ENCODE measurements at regions not wholly inside any gene's neighbourhood (a gene's known extent, or its start where the extent isn't known, plus 50 kb on each side); places are given as distances from the start of the nearest gene placed in this dataset.

DNA sequence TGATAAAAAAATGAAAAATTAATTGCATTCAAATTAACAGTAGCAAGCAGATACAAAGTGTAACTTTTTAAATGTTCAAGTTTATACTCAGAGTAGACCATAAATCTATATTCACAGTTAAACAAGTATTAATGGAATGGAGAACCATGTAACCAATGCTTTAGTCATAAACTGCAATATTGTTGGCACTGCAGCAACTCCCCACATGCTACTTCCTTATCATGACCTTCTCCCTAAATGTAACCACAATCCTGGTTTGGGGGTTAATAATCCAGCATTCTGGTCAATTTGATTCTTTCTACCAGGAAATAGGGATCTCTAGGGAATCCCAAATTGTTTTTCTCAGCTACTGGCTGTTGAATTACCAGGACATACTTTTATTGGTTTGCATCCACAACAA lies 223.9 kb upstream of the DCAF8L1 start:
- Histone ChIP-seq H4K91ac (ENCODE audit: low read length) (no peak overlapping the region), H3K36me3 (ENCODE audit: control insufficient read depth in 1 of 2, insufficient read depth in 2 of 2, low read depth in 1 of 2, low read length in 2 of 2) (no peaks in the 10 kb centered on the region), H2BK12ac (ENCODE audit: low read length in 2 of 2) (no peak overlapping the region), H3K18ac (ENCODE audit: low read depth in 1 of 2, low read length in 2 of 2) (no peak overlapping the region), H2BK15ac (ENCODE audit: low read depth, poor library complexity, severe bottlenecking) (no peak overlapping the region), H3K4me1 (ENCODE audit: control insufficient read depth, insufficient read depth, low read depth, low read length) (no peaks in the 10 kb centered on the region), H3K4me3 (ENCODE audit: insufficient read depth in 1 of 2, low read depth in 1 of 2, low read length in 2 of 2) (no peak overlapping the region), H2BK5ac (ENCODE audit: low read depth, low read length, poor library complexity, severe bottlenecking) (no peak overlapping the region), H3K79me1 (replicated peaks; ENCODE audit: low read length, poor library complexity, severe bottlenecking) (no peaks in the 10 kb centered on the region), H3K14ac (ENCODE audit: low read length in 2 of 2) (no peak overlapping the region), H4K8ac (ENCODE audit: low read length) (no peak overlapping the region), H3K4me2 (ENCODE audit: low read length, poor library complexity, severe bottlenecking) (no peak overlapping the region), H2AK5ac (ENCODE audit: low read length, severe bottlenecking) (no peak overlapping the region), H3K9me3 (ENCODE audit: control insufficient read depth, low read length) (no peaks in the 10 kb centered on the region), H2AFZ (ENCODE audit: low read depth, low read length) (no peak overlapping the region), H3K23ac (ENCODE audit: low read length in 2 of 2) (no peak overlapping the region), H3K4ac (ENCODE audit: low read depth in 1 of 2, low read length in 2 of 2) (no peak overlapping the region), H2BK120ac (ENCODE audit: low read depth, low read length) (no peak overlapping the region), H3K27ac (ENCODE audit: low read length, poor library complexity, severe bottlenecking) (no peak overlapping the region), H3K27me3 (ENCODE audit: control insufficient read depth in 1 of 2, insufficient read depth in 1 of 2, low read length in 2 of 2) (no peaks in the 10 kb centered on the region), H3K9ac (ENCODE audit: low read length) (no peak overlapping the region)
- DNase-seq: no peak

DNA sequence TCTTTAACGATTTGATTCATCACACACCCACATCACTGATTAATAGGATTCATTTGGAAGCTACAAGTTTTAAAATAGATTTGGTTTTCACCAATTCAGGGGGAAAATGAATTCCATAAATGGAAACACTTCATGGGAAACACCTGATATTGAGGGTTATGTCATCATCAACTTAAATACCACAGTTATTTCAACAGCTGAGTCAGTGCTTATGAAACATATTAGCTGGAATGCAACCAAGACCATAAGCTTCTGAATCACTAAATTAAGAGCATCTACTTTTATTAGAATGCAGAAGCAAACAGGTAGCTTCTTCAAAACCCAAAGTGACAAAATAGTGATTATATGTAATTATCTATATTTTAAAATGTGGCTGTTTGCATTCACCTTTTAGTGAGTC lies 207.8 kb upstream of the DCAF8L1 start:
- Histone ChIP-seq H3K9ac (ENCODE audit: low read length) (no peak overlapping the region), H3K18ac (ENCODE audit: low read depth in 1 of 2, low read length in 2 of 2) (no peak overlapping the region), H3K27ac (ENCODE audit: low read length, poor library complexity, severe bottlenecking) (no peak overlapping the region), H3K4me1 (ENCODE audit: control insufficient read depth, insufficient read depth, low read depth, low read length) (no peaks in the 10 kb centered on the region), H2AK5ac (ENCODE audit: low read length, severe bottlenecking) (no peak overlapping the region), H4K91ac (ENCODE audit: low read length) (no peak overlapping the region), H3K4me3 (ENCODE audit: insufficient read depth in 1 of 2, low read depth in 1 of 2, low read length in 2 of 2) (no peak overlapping the region), H2BK15ac (ENCODE audit: low read depth, poor library complexity, severe bottlenecking) (no peak overlapping the region), H3K4me2 (ENCODE audit: low read length, poor library complexity, severe bottlenecking) (no peak overlapping the region), H4K8ac (ENCODE audit: low read length) (no peak overlapping the region), H2BK5ac (ENCODE audit: low read depth, low read length, poor library complexity, severe bottlenecking) (no peak overlapping the region), H3K4ac (ENCODE audit: low read depth in 1 of 2, low read length in 2 of 2) (no peak overlapping the region), H3K27me3 (ENCODE audit: control insufficient read depth in 1 of 2, insufficient read depth in 1 of 2, low read length in 2 of 2) (no peaks in the 10 kb centered on the region), H2BK120ac (ENCODE audit: low read depth, low read length) (no peak overlapping the region), H3K14ac (ENCODE audit: low read length in 2 of 2) (no peak overlapping the region), H3K79me1 (replicated peaks; ENCODE audit: low read length, poor library complexity, severe bottlenecking) (no peaks in the 10 kb centered on the region), H3K23ac (ENCODE audit: low read length in 2 of 2) (no peak overlapping the region), H2BK12ac (ENCODE audit: low read length in 2 of 2) (no peak overlapping the region), H3K9me3 (ENCODE audit: control insufficient read depth, low read length) (no peaks in the 10 kb centered on the region), H3K36me3 (ENCODE audit: control insufficient read depth in 1 of 2, insufficient read depth in 2 of 2, low read depth in 1 of 2, low read length in 2 of 2) (no peaks in the 10 kb centered on the region), H2AFZ (ENCODE audit: low read depth, low read length) (no peak overlapping the region)
- WGBS: no CpG with 5 or more reads among the region's 1 CpG
- peak; percentile 18 for DNase-seq

- Histone ChIP-seq H3K14ac (ENCODE audit: low read length in 2 of 2) (no peak overlapping the region), H3K9ac (ENCODE audit: low read length) (no peak overlapping the region), H4K8ac (ENCODE audit: low read length) (no peak overlapping the region), H2BK120ac (ENCODE audit: low read depth, low read length) (no peak overlapping the region), H3K36me3 (ENCODE audit: control insufficient read depth in 1 of 2, insufficient read depth in 2 of 2, low read depth in 1 of 2, low read length in 2 of 2) (no peaks in the 10 kb centered on the region), H2BK12ac (ENCODE audit: low read length in 2 of 2) (no peak overlapping the region), H3K4ac (ENCODE audit: low read depth in 1 of 2, low read length in 2 of 2) (no peak overlapping the region), H2AK5ac (ENCODE audit: low read length, severe bottlenecking) (no peak overlapping the region), H2AFZ (ENCODE audit: low read depth, low read length) (no peak overlapping the region), H3K79me1 (replicated peaks; ENCODE audit: low read length, poor library complexity, severe bottlenecking) (no peaks in the 10 kb centered on the region), H3K4me3 (ENCODE audit: insufficient read depth in 1 of 2, low read depth in 1 of 2, low read length in 2 of 2) (no peak overlapping the region), H3K9me3 (ENCODE audit: control insufficient read depth, low read length) (no peaks in the 10 kb centered on the region), H3K23ac (ENCODE audit: low read length in 2 of 2) (no peak overlapping the region), H3K4me2 (ENCODE audit: low read length, poor library complexity, severe bottlenecking) (no peak overlapping the region), H3K18ac (ENCODE audit: low read depth in 1 of 2, low read length in 2 of 2) (no peak overlapping the region), H3K27me3 (ENCODE audit: control insufficient read depth in 1 of 2, insufficient read depth in 1 of 2, low read length in 2 of 2) (no peaks in the 10 kb centered on the region), H4K91ac (ENCODE audit: low read length) (no peak overlapping the region), H2BK5ac (ENCODE audit: low read depth, low read length, poor library complexity, severe bottlenecking) (no peak overlapping the region), H3K27ac (ENCODE audit: low read length, poor library complexity, severe bottlenecking) (peak overlapping the region; percentile 18), H2BK15ac (ENCODE audit: low read depth, poor library complexity, severe bottlenecking) (no peak overlapping the region), H3K4me1 (ENCODE audit: control insufficient read depth, insufficient read depth, low read depth, low read length) (no peaks in the 10 kb centered on the region)
- WGBS: no CpG with 5 or more reads among the region's 1 CpG
- no peak for DNase-seq
These were observed 207.3 kb upstream of the DCAF8L1 start for GRCh38 chrX:28188526-28188925.

DNA sequence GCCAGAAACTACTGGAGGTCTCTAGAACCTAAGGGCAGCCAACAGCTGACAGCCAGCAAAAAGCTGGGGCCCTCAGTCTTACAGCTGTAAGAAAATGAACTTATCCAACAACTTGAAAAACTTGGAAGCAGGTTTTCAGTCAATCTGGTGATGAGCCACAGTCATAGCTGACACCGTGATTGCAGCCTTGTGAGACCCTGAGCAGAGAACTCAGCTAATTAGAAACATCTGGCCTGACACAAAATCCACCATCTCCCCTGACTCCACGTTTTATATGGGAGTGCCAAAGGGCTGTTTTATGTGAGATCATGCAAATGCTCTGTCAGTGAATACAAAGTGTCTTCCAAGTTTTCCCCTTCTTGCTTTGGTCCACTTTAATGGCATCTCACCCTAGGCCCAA lies 198.8 kb upstream of the DCAF8L1 start:
- Histone ChIP-seq H3K4ac (ENCODE audit: low read depth in 1 of 2, low read length in 2 of 2) (no peak overlapping the region), H4K91ac (ENCODE audit: low read length) (no peak overlapping the region), H2BK12ac (ENCODE audit: low read length in 2 of 2) (no peak overlapping the region), H2AK5ac (ENCODE audit: low read length, severe bottlenecking) (no peak overlapping the region), H3K4me1 (ENCODE audit: control insufficient read depth, insufficient read depth, low read depth, low read length) (no peaks in the 10 kb centered on the region), H3K23ac (ENCODE audit: low read length in 2 of 2) (no peak overlapping the region), H3K27me3 (ENCODE audit: control insufficient read depth in 1 of 2, insufficient read depth in 1 of 2, low read length in 2 of 2) (no peaks in the 10 kb centered on the region), H3K9me3 (ENCODE audit: control insufficient read depth, low read length) (no peaks in the 10 kb centered on the region), H2AFZ (ENCODE audit: low read depth, low read length) (no peak overlapping the region), H3K14ac (ENCODE audit: low read length in 2 of 2) (no peak overlapping the region), H2BK5ac (ENCODE audit: low read depth, low read length, poor library complexity, severe bottlenecking) (no peak overlapping the region), H2BK120ac (ENCODE audit: low read depth, low read length) (no peak overlapping the region), H3K36me3 (ENCODE audit: control insufficient read depth in 1 of 2, insufficient read depth in 2 of 2, low read depth in 1 of 2, low read length in 2 of 2) (no peaks in the 10 kb centered on the region), H3K9ac (ENCODE audit: low read length) (no peak overlapping the region), H3K27ac (ENCODE audit: low read length, poor library complexity, severe bottlenecking) (no peak overlapping the region), H3K4me2 (ENCODE audit: low read length, poor library complexity, severe bottlenecking) (no peak overlapping the region), H3K4me3 (ENCODE audit: insufficient read depth in 1 of 2, low read depth in 1 of 2, low read length in 2 of 2) (no peak overlapping the region), H2BK15ac (ENCODE audit: low read depth, poor library complexity, severe bottlenecking) (no peak overlapping the region), H3K18ac (ENCODE audit: low read depth in 1 of 2, low read length in 2 of 2) (no peak overlapping the region), H3K79me1 (replicated peaks; ENCODE audit: low read length, poor library complexity, severe bottlenecking) (no peaks in the 10 kb centered on the region), H4K8ac (ENCODE audit: low read length) (no peak overlapping the region)
- no CpG with 5 or more reads among the region's 2 CpGs for WGBS
- no peak for DNase-seq

Data from mesenchymal stem cell (in vitro differentiated cells and primary cell).